GM23338 (cell line): ENCODE measurements at regions not wholly inside any gene's neighbourhood (a gene's known extent, or its start where the extent isn't known, plus 50 kb on each side); places are given as distances from the start of the nearest gene placed in this dataset.

Experiments
- ATAC-seq: fragments of 200-7000 bp; cut with Tn5 transposase; 3 replicates; pipeline ENCODE4 v1.9.1; 2020
- DNase-seq: peaks from one replicate; pipeline ENCODE4 v3.0.0-alpha.2; 2015; ENCODE audit warnings: low spot score
- H2AFZ ChIP-seq: fragments of 200-600 bp; sonication (generic); 2 replicates; pipeline ENCODE4 v1.8.0; 2016; ENCODE audit warnings: antibody characterized with exemption, mild to moderate bottlenecking, moderate library complexity
- H3F3A ChIP-seq: fragments of 200-600 bp; sonication (generic); replicated peaks from 2 replicates; pipeline ENCODE4 v1.8.0; 2017; ENCODE audit warnings: antibody characterized with exemption, mixed run types, low read depth
- H3K27ac ChIP-seq: fragments of 200-600 bp; sonication (generic); 2 replicates; pipeline ENCODE4 v1.6.1; 2016; ENCODE audit warnings: low read depth
- H3K27me3 ChIP-seq: fragments of 200-600 bp; sonication (generic); 2 replicates; pipeline ENCODE4 v1.8.0; 2016; ENCODE audit warnings: mild to moderate bottlenecking, mixed run types, moderate library complexity; ENCODE audit not compliant: insufficient read depth
- H3K36me3 ChIP-seq: fragments of 200-600 bp; sonication (generic); 2 replicates; pipeline ENCODE4 v1.8.0; 2016; ENCODE audit warnings: mild to moderate bottlenecking; ENCODE audit not compliant: insufficient read depth
- H3K4me1 ChIP-seq: fragments of 200-600 bp; sonication (generic); 2 replicates; pipeline ENCODE4 v1.8.0; 2016; ENCODE audit warnings: mild to moderate bottlenecking, moderate library complexity; ENCODE audit not compliant: insufficient read depth
- H3K4me2 ChIP-seq: fragments of 200-600 bp; sonication (generic); 2 replicates; pipeline ENCODE4 v1.7.1; 2017; ENCODE audit warnings: mixed run types
- H3K4me3 ChIP-seq: fragments of 200-600 bp; sonication (generic); 2 replicates; pipeline ENCODE4 v1.6.1; 2016; ENCODE audit warnings: mixed run types
- H3K79me2 ChIP-seq: fragments of 200-600 bp; sonication (generic); replicated peaks from 2 replicates; pipeline ENCODE4 v1.8.0; 2017; ENCODE audit warnings: mild to moderate bottlenecking; ENCODE audit not compliant: insufficient read depth
- H3K9me2 ChIP-seq: fragments of 200-600 bp; sonication (generic); 2 replicates; pipeline ENCODE4 v1.8.0; 2017; ENCODE audit not compliant: insufficient read depth
- H4K20me1 ChIP-seq: fragments of 200-600 bp; sonication (generic); replicated peaks from 2 replicates; pipeline ENCODE4 v1.8.0; 2017; ENCODE audit warnings: mild to moderate bottlenecking; ENCODE audit not compliant: insufficient read depth
- H3K27ac Mint-ChIP-seq: 2 replicates; pipeline ENCODE4 v1.8.0; 2020; ENCODE audit warnings: inconsistent platforms, mild to moderate bottlenecking, moderate library complexity, mixed read lengths
- H3K27me3 Mint-ChIP-seq: 3 replicates; pipeline ENCODE4 v1.8.0; 2022; ENCODE audit warnings: low read depth, mild to moderate bottlenecking, moderate library complexity, mixed read lengths, inconsistent platforms; ENCODE audit not compliant: insufficient read depth, poor library complexity
- H3K36me3 Mint-ChIP-seq: 3 replicates; pipeline ENCODE4 v1.8.0; 2021; ENCODE audit warnings: low read depth, mild to moderate bottlenecking, inconsistent platforms, moderate library complexity, mixed read lengths
- H3K4me1 Mint-ChIP-seq: 3 replicates; pipeline ENCODE4 v1.8.0; 2020; ENCODE audit warnings: mild to moderate bottlenecking, inconsistent platforms, mixed read lengths
- H3K4me3 Mint-ChIP-seq: 3 replicates; pipeline ENCODE4 v1.8.0; 2021; ENCODE audit warnings: moderate library complexity, mild to moderate bottlenecking, inconsistent platforms, mixed read lengths
- H3K9me3 Mint-ChIP-seq: 3 replicates; pipeline ENCODE4 v1.8.0; 2020; ENCODE audit warnings: moderate library complexity, mild to moderate bottlenecking, inconsistent platforms, mixed read lengths
- CTCF ChIP-seq, 2 experiments: fragments of 200-600 bp in 1 of 2; sonication (generic) in 1 of 2; conservative IDR thresholded peaks; 2 replicates each; pipeline versions ENCODE4 v1.5.1 to v1.6.1; 2016 to 2017; ENCODE audit warnings: antibody characterized with exemption in 2 of 2, low read depth in 2 of 2, mild to moderate bottlenecking in 2 of 2, moderate library complexity in 1 of 2
- EZH2 ChIP-seq: fragments of 200-600 bp; sonication (generic); IDR thresholded peaks from one replicate; pipeline ENCODE4 v1.8.0; 2017; ENCODE audit warnings: antibody characterized with exemption, mild to moderate bottlenecking, low read depth; ENCODE audit not compliant: unreplicated experiment
- EZH2phosphoT487 ChIP-seq: fragments of 200-600 bp; sonication (generic); IDR thresholded peaks from one replicate; pipeline ENCODE4 v1.8.1; 2018; ENCODE audit warnings: antibody characterized with exemption; ENCODE audit not compliant: unreplicated experiment
- JUNB ChIP-seq: IDR thresholded peaks from one replicate; pipeline ENCODE4 v1.6.1; 2016; ENCODE audit warnings: antibody characterized with exemption; ENCODE audit not compliant: unreplicated experiment
- STAT1 ChIP-seq: IDR thresholded peaks from one replicate; pipeline ENCODE4 v1.6.1; 2016; ENCODE audit warnings: antibody characterized with exemption; ENCODE audit not compliant: unreplicated experiment
- ZNF114 ChIP-seq: fragments of 250-450 bp; sonication (Bioruptor Pico); IDR thresholded peaks from 2 replicates; pipeline ENCODE4 v1.5.0; 2020; ENCODE audit warnings: mild to moderate bottlenecking, moderate library complexity
- ZNF331 ChIP-seq: fragments of 250-450 bp; sonication (Bioruptor Pico); IDR thresholded peaks from 2 replicates; pipeline ENCODE4 v1.5.0; 2020; ENCODE audit warnings: low read depth, mild to moderate bottlenecking, moderate library complexity
- TF ChIP-seq, protein P1 (sequence below): fragments of 250-450 bp; sonication (Bioruptor Pico); IDR thresholded peaks from 2 replicates; pipeline ENCODE4 v1.5.0; 2020; ENCODE audit warnings: mild to moderate bottlenecking, moderate library complexity
- TF ChIP-seq, protein P2 (sequence below): IDR thresholded peaks from 2 replicates; pipeline ENCODE4 v1.6.1; 2016; ENCODE audit warnings: antibody characterized with exemption

DNA sequence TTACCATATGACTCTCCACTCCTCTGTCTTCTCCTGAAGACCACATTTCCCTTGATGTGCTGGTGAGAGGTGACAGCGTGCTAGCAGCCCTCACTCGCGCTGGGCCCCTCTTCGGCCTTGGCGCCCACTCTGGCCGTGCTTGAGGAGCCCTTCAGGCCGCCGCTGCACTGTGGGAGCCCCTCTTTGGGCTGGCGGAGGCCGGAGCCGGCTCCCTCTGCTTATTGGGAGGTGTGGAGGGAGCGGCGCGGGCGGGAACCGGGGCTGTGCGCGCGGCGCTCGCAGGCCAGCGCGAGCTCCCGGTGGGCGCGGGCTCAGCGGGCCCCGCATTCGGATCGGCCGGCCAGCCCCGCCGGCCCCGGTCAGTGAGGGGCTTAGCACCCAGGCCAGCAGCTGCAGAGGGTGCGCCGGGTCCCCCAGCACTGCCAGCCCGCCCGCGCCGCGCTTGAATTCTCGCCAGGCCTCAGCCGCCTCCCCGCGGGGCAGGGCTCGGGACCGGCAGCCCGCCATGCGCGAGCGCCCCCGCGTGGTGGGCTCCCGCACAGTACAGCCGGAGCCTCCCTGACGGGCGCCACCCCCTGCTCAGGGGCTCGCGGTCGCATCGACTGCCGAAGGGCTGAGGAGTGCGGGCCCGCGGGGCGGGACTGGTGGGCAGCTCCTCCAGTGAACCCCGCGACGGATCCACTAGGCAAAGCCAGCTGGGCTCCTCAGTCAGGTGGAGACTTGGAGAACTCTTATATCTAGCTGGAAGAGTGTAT lies 246.6 kb upstream of the REG3G start:
- Histone ChIP-seq H4K20me1 (no peaks in the 10 kb centered on the region), H3K4me2 (no peak overlapping the region), H3K4me1 (no peaks in the 10 kb centered on the region), H3K27me3 (no peaks in the 10 kb centered on the region), H3K4me3 (no peak overlapping the region), H3K36me3 (no peaks in the 10 kb centered on the region), H3K9me2 (no peaks in the 10 kb centered on the region), H2AFZ (no peak overlapping the region), H3K79me2 (no peaks in the 10 kb centered on the region), H3F3A (no peaks in the 10 kb centered on the region), H3K27ac (no peak overlapping the region)
- H3K4me3 Mint-ChIP-seq: no peak overlapping the region
- peaks cover 8% of the 10 kb centered on the region; the same call in 2 of the 3 replicates for H3K9me3 Mint-ChIP-seq
- ATAC-seq (no peak), DNase-seq (no peak)
- peaks cover 7% of the 10 kb centered on the region for H3K36me3 Mint-ChIP-seq
- H3K27me3 Mint-ChIP-seq: no peaks in the 10 kb centered on the region
- H3K27ac Mint-ChIP-seq: no peak overlapping the region
- TF ChIP-seq CTCF (conservative IDR thresholded peaks at IDR 0.05; ENCODE audit: low read depth in 2 of 2): peak in 1 of 2 experiments; percentile 36; a peak in 2 of 4 replicates
- no peak for TF ChIP-seq ZNF114 (CRISPR knock-in tag)
- TF ChIP-seq EZH2phosphoT487: no peak
- no peaks in the 10 kb centered on the region; the same call in 2 of the 3 replicates for H3K4me1 Mint-ChIP-seq

DNA sequence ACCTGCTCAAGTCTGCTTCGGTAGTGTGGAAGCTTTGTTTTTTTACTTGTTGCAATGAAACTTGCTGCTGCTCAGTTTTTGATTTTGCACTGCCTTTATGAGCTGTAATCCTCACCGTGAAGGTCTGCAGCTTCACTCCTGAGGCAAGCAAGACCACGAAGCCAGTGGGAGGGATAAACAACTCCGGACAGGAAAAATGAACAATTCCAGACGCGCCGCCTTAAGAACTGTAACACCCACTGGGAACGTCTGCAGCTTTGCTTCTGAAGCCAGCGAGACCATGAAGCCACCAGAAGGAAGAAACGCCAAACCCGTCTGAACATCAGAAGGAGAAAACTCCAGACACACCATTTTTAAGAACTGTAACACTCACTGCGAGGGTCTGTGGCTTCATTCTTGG lies 245.7 kb upstream of the REG3G start:
- TF ChIP-seq EZH2: no peak
- no peak for TF ChIP-seq EZH2phosphoT487
- TF ChIP-seq, protein P1, sequence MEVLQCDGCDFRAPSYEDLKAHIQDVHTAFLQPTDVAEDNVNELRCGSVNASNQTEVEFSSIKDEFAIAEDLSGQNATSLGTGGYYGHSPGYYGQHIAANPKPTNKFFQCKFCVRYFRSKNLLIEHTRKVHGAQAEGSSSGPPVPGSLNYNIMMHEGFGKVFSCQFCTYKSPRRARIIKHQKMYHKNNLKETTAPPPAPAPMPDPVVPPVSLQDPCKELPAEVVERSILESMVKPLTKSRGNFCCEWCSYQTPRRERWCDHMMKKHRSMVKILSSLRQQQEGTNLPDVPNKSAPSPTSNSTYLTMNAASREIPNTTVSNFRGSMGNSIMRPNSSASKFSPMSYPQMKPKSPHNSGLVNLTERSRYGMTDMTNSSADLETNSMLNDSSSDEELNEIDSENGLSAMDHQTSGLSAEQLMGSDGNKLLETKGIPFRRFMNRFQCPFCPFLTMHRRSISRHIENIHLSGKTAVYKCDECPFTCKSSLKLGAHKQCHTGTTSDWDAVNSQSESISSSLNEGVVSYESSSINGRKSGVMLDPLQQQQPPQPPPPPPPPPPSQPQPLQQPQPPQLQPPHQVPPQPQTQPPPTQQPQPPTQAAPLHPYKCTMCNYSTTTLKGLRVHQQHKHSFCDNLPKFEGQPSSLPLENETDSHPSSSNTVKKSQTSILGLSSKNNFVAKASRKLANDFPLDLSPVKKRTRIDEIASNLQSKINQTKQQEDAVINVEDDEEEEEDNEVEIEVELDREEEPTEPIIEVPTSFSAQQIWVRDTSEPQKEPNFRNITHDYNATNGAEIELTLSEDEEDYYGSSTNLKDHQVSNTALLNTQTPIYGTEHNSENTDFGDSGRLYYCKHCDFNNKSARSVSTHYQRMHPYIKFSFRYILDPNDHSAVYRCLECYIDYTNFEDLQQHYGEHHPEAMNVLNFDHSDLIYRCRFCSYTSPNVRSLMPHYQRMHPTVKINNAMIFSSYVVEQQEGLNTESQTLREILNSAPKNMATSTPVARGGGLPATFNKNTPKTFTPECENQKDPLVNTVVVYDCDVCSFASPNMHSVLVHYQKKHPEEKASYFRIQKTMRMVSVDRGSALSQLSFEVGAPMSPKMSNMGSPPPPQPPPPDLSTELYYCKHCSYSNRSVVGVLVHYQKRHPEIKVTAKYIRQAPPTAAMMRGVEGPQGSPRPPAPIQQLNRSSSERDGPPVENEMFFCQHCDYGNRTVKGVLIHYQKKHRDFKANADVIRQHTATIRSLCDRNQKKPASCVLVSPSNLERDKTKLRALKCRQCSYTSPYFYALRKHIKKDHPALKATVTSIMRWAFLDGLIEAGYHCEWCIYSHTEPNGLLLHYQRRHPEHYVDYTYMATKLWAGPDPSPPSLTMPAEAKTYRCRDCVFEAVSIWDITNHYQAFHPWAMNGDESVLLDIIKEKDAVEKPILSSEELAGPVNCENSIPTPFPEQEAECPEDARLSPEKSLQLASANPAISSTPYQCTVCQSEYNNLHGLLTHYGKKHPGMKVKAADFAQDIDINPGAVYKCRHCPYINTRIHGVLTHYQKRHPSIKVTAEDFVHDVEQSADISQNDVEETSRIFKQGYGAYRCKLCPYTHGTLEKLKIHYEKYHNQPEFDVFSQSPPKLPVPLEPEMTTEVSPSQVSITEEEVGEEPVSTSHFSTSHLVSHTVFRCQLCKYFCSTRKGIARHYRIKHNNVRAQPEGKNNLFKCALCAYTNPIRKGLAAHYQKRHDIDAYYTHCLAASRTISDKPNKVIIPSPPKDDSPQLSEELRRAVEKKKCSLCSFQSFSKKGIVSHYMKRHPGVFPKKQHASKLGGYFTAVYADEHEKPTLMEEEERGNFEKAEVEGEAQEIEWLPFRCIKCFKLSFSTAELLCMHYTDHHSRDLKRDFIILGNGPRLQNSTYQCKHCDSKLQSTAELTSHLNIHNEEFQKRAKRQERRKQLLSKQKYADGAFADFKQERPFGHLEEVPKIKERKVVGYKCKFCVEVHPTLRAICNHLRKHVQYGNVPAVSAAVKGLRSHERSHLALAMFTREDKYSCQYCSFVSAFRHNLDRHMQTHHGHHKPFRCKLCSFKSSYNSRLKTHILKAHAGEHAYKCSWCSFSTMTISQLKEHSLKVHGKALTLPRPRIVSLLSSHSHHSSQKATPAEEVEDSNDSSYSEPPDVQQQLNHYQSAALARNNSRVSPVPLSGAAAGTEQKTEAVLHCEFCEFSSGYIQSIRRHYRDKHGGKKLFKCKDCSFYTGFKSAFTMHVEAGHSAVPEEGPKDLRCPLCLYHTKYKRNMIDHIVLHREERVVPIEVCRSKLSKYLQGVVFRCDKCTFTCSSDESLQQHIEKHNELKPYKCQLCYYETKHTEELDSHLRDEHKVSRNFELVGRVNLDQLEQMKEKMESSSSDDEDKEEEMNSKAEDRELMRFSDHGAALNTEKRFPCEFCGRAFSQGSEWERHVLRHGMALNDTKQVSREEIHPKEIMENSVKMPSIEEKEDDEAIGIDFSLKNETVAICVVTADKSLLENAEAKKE (CRISPR knock-in tag): no peak
- TF ChIP-seq ZNF331 (CRISPR knock-in tag): no peak
- no peak for TF ChIP-seq STAT1
- TF ChIP-seq, protein P2, sequence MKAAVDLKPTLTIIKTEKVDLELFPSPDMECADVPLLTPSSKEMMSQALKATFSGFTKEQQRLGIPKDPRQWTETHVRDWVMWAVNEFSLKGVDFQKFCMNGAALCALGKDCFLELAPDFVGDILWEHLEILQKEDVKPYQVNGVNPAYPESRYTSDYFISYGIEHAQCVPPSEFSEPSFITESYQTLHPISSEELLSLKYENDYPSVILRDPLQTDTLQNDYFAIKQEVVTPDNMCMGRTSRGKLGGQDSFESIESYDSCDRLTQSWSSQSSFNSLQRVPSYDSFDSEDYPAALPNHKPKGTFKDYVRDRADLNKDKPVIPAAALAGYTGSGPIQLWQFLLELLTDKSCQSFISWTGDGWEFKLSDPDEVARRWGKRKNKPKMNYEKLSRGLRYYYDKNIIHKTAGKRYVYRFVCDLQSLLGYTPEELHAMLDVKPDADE: no peak
- no peak for TF ChIP-seq JUNB
- TF ChIP-seq CTCF (conservative IDR thresholded peaks at IDR 0.05; ENCODE audit: low read depth in 2 of 2): no peak
- ATAC-seq (no peak), DNase-seq (no peak)
- no peaks in the 10 kb centered on the region for H3F3A ChIP-seq
- no peaks in the 10 kb centered on the region for H3K4me1 ChIP-seq
- Mint-ChIP-seq H3K27ac (no peak overlapping the region), H3K27me3 (no peaks in the 10 kb centered on the region), H3K9me3 (peaks cover 8% of the 10 kb centered on the region; the same call in 2 of the 3 replicates), H3K36me3 (peaks cover 7% of the 10 kb centered on the region), H3K4me3 (no peak overlapping the region), H3K4me1 (no peaks in the 10 kb centered on the region; the same call in 2 of the 3 replicates)
- H3K27me3 ChIP-seq: no peaks in the 10 kb centered on the region
- no peaks in the 10 kb centered on the region for H3K9me2 ChIP-seq
- H3K4me2 ChIP-seq: no peak overlapping the region
- H3K36me3 ChIP-seq: no peaks in the 10 kb centered on the region
- no peak overlapping the region for H3K27ac ChIP-seq
- H3K79me2 ChIP-seq: no peaks in the 10 kb centered on the region
- H2AFZ ChIP-seq: peak overlapping the region; percentile 56
- H3K4me3 ChIP-seq: no peak overlapping the region
- no peaks in the 10 kb centered on the region for H4K20me1 ChIP-seq
